Chondrocyte (in vitro differentiated cells): ENCODE measurements at regions not wholly inside any gene's neighbourhood (a gene's known extent, or its start where the extent isn't known, plus 50 kb on each side); places are given as distances from the start of the nearest gene placed in this dataset.
"Not testable (repeated sequence)": the region's sequence is repeated elsewhere in the genome, so short reads cannot be mapped to it uniquely, and the experiment has no call there.

Experiments
- DNase-seq: peaks from one replicate; pipeline ENCODE4 v3.0.0; 2021; ENCODE audit warnings: mixed read lengths, low spot score
- H3K27ac Mint-ChIP-seq: one replicate; pipeline ENCODE4 v1.8.0; 2021; ENCODE audit warnings: mild to moderate bottlenecking, moderate library complexity, mixed read lengths; ENCODE audit not compliant: unreplicated experiment
- H3K27me3 Mint-ChIP-seq: 2 replicates; pipeline ENCODE4 v1.8.0; 2021; ENCODE audit warnings: low read depth, mixed read lengths
- H3K36me3 Mint-ChIP-seq: 2 replicates; pipeline ENCODE4 v1.8.0; 2021; ENCODE audit warnings: low read depth, mixed read lengths
- H3K4me1 Mint-ChIP-seq: 2 replicates; pipeline ENCODE4 v1.8.0; 2021; ENCODE audit warnings: low read depth, mild to moderate bottlenecking, mixed read lengths
- H3K4me3 Mint-ChIP-seq: one replicate; pipeline ENCODE4 v1.8.0; 2021; ENCODE audit warnings: mild to moderate bottlenecking, moderate library complexity, mixed read lengths; ENCODE audit not compliant: unreplicated experiment
- H3K9me3 Mint-ChIP-seq: 2 replicates; pipeline ENCODE4 v1.8.0; 2021; ENCODE audit warnings: low read depth, mixed read lengths
- CTCF ChIP-seq: fragments of 200-600 bp; sonication (generic); IDR thresholded peaks from 2 replicates; pipeline ENCODE4 v1.5.0; 2021; ENCODE audit warnings: antibody characterized with exemption, mild to moderate bottlenecking, moderate library complexity

GRCh38 chr4:42237010-42237409 lies 84.6 kb upstream of the BEND4 start:
- no peaks in the 10 kb centered on the region for H3K36me3 Mint-ChIP-seq
- no peak overlapping the region for H3K4me3 Mint-ChIP-seq
- DNase-seq = no peak
- peaks cover 3% of the 10 kb centered on the region for H3K27me3 Mint-ChIP-seq
- H3K27ac Mint-ChIP-seq = no peak overlapping the region
- TF ChIP-seq CTCF = no peak
- H3K9me3 Mint-ChIP-seq = no peaks in the 10 kb centered on the region
- no peaks in the 10 kb centered on the region for H3K4me1 Mint-ChIP-seq

- Mint-ChIP-seq H3K9me3 (no peaks in the 10 kb centered on the region), H3K4me1 (no peaks in the 10 kb centered on the region), H3K27me3 (peaks cover 3% of the 10 kb centered on the region), H3K36me3 (no peaks in the 10 kb centered on the region), H3K27ac (no peak overlapping the region), H3K4me3 (no peak overlapping the region)
- no peak for TF ChIP-seq CTCF
- DNase-seq = no peak
These were observed 85.0 kb upstream of the BEND4 start for GRCh38 chr4:42237451-42237850.

GRCh38 chr4:42248972-42249371 lies 96.5 kb upstream of the BEND4 start:
- Mint-ChIP-seq H3K27me3 (peaks cover 11% of the 10 kb centered on the region), H3K4me3 (no peak overlapping the region), H3K27ac (no peak overlapping the region), H3K4me1 (no peaks in the 10 kb centered on the region), H3K36me3 (no peaks in the 10 kb centered on the region), H3K9me3 (peaks cover 3% of the 10 kb centered on the region)
- DNase-seq = no peak
- no peak for TF ChIP-seq CTCF

- TF ChIP-seq CTCF = no peak
- Mint-ChIP-seq H3K9me3 (no peaks in the 10 kb centered on the region), H3K27me3 (peaks cover 19% of the 10 kb centered on the region), H3K4me3 (no peak overlapping the region), H3K4me1 (no peaks in the 10 kb centered on the region), H3K36me3 (no peaks in the 10 kb centered on the region), H3K27ac (no peak overlapping the region)
- no peak for DNase-seq
These were observed 99.9 kb upstream of the BEND4 start for GRCh38 chr4:42252315-42252714.

- H3K4me3 Mint-ChIP-seq, DNase-seq, H3K4me1 Mint-ChIP-seq, H3K36me3 Mint-ChIP-seq, H3K9me3 Mint-ChIP-seq, H3K27ac Mint-ChIP-seq: not testable (repeated sequence)
- peaks cover 10% of the 10 kb centered on the region for H3K27me3 Mint-ChIP-seq
These were observed 105.2 kb upstream of the BEND4 start for GRCh38 chr4:42257645-42258044.

- no peaks in the 10 kb centered on the region for H3K4me1 Mint-ChIP-seq
- H3K27me3 Mint-ChIP-seq = peaks cover 6% of the 10 kb centered on the region
- H3K9me3 Mint-ChIP-seq = peaks cover 2% of the 10 kb centered on the region
- no peak overlapping the region for H3K27ac Mint-ChIP-seq
- no peak for TF ChIP-seq CTCF
- H3K36me3 Mint-ChIP-seq = no peaks in the 10 kb centered on the region
- DNase-seq = no peak
- no peak overlapping the region for H3K4me3 Mint-ChIP-seq
These were observed 110.4 kb upstream of the BEND4 start for GRCh38 chr4:42262701-42263490.
